ENCODE measurements at regions not wholly inside any gene's neighbourhood (a gene's known extent, or its start where the extent isn't known, plus 50 kb on each side); places are given as distances from the start of the nearest gene placed in this dataset.

DNA sequence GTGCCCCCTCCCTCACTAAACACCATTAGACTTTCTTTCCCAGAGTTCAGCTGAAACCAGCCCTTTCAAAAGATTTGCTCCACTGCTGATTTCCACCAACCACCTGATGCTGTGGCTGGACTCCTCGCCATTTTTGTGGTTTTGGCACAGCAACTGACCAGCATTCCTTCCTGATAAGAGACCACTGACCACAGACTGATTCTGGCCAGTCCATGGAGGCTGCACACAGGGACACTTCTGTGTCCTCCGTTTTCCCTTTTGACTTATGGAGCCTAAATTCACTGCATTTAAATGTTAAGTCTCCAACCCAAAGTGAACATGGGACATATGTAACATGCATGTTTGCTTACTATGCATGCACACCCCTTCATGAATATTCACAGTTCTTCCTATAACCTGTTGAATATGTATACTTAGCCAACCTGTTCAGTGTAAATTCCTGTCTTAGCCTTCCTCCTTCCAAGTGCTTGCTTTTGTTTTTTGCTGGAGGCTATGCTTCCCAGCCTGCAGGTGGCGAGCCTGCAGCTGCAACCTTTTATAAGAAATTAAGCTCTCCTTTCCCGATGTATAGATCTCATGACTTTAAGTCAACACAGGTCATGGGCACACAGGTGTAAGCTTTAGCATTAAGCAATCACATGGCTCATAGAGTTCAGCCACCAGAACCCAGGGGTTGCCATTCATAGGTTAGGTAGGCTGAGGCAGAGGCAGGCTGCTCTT is 78.7 kb downstream of the ACTL7B start:
- TF ChIP-seq, protein P1, sequence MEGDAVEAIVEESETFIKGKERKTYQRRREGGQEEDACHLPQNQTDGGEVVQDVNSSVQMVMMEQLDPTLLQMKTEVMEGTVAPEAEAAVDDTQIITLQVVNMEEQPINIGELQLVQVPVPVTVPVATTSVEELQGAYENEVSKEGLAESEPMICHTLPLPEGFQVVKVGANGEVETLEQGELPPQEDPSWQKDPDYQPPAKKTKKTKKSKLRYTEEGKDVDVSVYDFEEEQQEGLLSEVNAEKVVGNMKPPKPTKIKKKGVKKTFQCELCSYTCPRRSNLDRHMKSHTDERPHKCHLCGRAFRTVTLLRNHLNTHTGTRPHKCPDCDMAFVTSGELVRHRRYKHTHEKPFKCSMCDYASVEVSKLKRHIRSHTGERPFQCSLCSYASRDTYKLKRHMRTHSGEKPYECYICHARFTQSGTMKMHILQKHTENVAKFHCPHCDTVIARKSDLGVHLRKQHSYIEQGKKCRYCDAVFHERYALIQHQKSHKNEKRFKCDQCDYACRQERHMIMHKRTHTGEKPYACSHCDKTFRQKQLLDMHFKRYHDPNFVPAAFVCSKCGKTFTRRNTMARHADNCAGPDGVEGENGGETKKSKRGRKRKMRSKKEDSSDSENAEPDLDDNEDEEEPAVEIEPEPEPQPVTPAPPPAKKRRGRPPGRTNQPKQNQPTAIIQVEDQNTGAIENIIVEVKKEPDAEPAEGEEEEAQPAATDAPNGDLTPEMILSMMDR (IDR thresholded peaks at IDR 0.05), result peak in 1 of 6 experiments; percentile 34
- TF ChIP-seq EP300 (IDR thresholded peaks at IDR 0.05), result no peak
- TF ChIP-seq POLR2A (IDR thresholded peaks at IDR 0.05), result no peak
